Hematopoietic multipotent progenitor cell treated with erythropoietin and hydrocortisone succinate and interleukin-3 and kit ligand, for 6 days (in vitro differentiated cells): ENCODE measurements at regions not wholly inside any gene's neighbourhood (a gene's known extent, or its start where the extent isn't known, plus 50 kb on each side); places are given as distances from the start of the nearest gene placed in this dataset.
"Not testable (repeated sequence)": the region's sequence is repeated elsewhere in the genome, so short reads cannot be mapped to it uniquely, and the experiment has no call there.

Experiments
- DNase-seq: peaks from one replicate; pipeline ENCODE4 v3.0.0-alpha.2; 2015

DNA sequence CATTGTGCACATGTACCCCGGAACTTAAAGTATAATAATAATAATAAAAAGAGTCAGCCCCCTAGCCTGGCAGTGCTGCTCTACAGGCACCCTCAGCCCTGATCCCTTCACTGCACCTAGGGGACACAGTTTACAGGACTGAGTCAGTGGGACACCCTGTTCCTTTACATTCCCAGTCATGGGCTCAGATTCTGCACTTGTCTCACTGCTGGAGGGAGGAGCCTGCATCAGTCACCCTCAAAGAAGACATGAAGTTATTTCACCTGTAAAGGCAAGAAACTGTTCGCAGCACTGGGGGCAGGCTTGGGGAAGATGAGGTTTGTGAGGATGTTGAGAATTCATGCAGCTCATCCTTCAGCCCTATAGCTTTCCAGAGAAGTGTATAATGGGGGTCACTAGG is 50.7 kb upstream of the VPREB1 start:
- no peak for DNase-seq

DNA sequence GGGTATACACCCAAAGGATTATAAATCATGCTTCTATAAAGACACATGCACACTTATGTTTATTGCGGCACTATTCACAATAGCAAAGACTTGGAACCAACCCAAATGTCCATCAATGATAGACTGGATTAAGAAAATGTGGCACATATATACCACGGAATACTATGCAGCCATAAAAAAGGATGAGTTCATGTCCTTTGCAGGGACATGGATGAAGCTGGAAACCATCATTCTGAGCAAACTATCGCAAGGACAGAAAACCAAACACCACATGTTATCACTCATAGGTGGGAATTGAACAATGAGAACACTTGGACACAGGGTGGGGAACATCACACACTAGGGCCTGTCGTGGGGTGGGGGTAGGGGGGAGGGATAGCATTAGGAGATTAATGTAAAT is 51.1 kb upstream of the VPREB1 start:
- not testable (repeated sequence) for DNase-seq

GRCh38 chr22:22193006-22193405 is 51.6 kb upstream of the VPREB1 start:
- DNase-seq, result not testable (repeated sequence)

DNA sequence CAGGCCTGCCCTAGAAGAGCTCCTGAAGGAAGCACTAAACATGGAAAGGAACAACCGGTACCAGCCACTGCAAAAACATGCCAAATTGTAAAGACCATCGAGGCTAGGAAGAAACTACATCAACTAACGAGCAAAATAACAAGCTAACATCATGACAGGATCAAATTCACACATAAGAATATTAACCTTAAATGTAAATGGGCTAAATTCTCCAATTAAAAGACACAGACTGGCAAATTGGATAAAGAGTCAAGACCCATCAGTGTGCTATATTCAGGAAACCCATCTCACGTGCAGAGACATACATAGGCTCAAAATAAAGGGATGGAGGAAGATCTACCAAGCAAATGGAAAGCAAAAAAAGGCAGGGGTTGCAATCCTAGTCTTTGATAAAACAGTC is 54.8 kb upstream of the VPREB1 start:
- DNase-seq, result not testable (repeated sequence)

DNA sequence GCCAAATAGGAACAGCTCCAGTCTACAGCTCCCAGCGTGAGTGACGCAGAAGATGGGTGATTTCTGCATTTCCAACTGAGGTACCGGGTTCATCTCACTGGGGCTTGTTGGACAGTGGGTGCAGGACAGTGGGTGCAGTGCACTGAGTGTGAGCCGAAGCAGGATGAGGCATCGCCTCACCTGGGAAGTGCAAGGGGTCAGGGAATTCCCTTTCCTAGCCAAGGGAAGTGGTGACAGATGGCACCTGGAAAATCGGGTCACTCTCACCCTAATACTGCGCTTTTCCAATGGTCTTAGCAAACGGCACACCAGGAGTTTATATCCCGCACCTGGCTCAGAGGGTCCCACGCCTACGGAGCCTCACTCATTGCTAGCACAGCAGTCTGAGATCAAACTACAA is 56.7 kb upstream of the VPREB1 start:
- not testable (repeated sequence) for DNase-seq

DNA sequence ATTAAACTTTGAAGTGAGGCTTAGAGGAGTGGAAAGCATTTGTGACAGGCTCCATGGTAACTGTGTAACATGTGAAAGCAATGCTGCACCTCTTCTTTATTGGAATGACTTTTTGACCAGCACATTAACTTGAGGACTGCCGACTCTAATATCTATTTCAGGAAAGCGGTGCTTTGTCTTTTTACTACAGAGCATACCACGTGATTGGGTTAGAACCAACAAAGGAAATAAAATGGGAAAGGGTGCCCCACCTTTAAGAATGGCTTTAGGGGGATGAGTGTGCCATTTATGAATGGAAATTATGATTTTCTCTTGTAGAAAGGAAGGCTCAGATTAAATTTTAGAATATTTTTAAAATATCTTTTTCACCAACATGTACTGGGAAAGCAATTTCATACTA is 57.3 kb upstream of the VPREB1 start:
- no peak for DNase-seq

DNA sequence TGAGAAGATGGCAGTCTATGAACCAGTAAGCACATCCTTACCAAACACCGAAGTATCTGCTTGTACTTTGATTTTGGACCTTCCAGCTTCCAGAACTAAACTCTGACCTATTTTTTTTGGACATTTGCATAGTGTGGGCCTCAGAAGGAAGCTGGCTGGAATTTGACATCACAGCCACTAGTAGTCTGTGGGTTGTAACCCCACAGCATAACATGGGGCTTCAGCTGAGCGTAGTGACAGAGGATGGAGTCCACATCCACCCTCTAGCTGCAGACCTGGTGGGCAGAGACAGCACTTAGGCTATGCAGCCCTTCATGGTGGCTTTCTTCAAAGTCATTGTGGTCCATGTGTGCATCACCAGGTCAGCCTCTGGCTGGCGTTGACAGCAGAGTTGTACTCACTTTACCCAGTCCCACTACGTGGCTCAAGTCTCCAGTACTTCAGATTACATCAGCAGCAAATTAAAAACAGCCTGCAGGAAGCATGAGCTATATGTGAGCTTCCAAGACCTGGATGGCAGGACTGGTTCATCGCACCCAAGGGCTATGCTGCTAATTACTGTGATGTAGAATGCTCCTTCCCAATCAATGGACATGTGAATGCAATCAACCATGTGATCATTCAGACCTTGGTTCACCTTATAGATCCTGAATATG is 58.6 kb upstream of the VPREB1 start:
- DNase-seq, result no peak

DNA sequence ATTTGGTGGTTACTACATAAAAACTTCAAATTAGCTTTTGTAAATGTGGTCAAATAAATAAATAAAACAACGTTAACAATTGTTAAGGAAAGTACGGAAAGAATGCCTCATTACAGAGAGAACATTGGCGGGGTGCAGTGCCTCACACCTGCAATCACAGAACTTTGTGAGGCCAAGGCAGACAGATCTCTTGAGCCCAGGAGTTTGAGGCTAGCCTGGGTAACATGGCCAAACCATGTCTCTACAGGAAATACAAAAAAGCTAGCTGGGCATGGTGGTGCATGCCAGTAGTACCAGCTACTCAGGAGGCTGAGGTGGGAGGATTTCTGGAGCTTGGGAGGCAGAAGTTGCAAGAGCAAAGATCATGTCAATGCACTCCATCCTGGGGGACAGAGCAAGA is 59.4 kb upstream of the VPREB1 start:
- no peak for DNase-seq

GRCh38 chr22:22184277-22184807 is 60.2 kb upstream of the VPREB1 start:
- DNase-seq, result no peak

GRCh38 chr22:22182990-22183264 is 61.7 kb upstream of the VPREB1 start:
- DNase-seq, result no peak

DNA sequence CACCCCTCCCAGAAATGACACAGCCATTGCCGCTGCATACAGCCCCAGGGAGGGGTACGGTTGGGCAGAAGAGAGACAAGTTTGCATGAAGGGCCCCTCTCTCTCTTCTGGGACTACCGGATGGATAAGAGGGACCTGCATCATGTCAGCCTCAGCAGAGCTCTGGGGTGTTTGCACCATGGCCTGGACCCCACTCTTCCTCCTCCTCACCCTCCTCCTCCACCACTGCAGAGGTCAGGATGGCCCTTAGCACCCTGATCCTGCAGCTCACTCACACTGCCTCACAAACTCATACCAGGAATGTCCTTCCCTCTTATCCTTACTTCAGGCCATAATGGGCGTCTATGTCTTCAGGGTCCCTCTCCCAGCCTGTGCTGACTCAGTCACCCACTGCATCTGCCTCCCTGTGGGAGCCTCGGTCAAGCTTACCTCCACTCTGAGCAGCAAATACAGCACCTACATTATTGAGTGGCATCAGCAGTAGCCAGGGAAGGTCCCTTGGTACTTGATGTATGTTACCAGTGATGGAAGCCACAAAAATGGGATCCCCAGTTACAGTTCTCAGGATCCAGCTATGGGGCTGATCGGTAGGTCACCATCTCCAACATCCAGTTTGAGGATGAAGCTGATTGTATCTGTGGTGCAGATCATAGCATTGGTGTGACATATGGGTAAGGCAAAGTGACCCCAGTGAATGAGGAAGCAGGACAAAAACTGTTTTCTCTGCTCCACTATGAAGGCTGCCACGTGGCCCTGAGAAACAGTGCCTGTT is 62.2 kb upstream of the VPREB1 start:
- no peak for DNase-seq

GRCh38 chr22:22181341-22181850 is 63.2 kb upstream of the VPREB1 start:
- DNase-seq, result no peak

DNA sequence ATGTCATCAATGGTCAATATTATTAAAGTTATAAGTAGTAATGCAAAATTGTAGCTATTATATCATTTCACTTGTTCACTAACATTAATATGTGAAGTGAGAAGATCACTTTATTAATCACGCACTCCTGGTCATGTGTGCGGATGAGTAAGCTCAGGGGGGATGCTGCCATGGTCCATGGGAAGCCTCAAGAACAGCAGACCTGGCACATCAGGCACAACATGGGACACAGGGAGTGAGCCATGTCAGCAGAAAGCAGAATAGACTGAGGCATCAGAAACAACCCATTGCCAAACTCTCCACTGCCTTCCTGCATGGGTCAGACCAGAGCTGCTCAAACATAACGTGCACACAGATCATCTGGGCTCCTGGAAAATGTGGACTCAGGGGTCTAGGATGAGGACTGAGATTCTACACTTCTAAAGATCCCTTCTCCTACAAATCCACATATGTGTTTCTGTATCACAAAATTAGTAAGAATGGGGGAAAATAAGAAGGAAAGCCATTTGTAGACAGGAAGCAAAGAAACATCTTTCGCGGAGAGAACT is 63.8 kb upstream of the VPREB1 start:
- DNase-seq, result no peak

GRCh38 chr22:22179858-22180257 is 64.7 kb upstream of the VPREB1 start:
- DNase-seq, result no peak

GRCh38 chr22:22178992-22179391 is 65.6 kb upstream of the VPREB1 start:
- DNase-seq, result no peak

GRCh38 chr22:22178355-22178965 is 66.1 kb upstream of the VPREB1 start:
- DNase-seq, result no peak

GRCh38 chr22:22176929-22177616 is 67.5 kb upstream of the VPREB1 start:
- no peak for DNase-seq

DNA sequence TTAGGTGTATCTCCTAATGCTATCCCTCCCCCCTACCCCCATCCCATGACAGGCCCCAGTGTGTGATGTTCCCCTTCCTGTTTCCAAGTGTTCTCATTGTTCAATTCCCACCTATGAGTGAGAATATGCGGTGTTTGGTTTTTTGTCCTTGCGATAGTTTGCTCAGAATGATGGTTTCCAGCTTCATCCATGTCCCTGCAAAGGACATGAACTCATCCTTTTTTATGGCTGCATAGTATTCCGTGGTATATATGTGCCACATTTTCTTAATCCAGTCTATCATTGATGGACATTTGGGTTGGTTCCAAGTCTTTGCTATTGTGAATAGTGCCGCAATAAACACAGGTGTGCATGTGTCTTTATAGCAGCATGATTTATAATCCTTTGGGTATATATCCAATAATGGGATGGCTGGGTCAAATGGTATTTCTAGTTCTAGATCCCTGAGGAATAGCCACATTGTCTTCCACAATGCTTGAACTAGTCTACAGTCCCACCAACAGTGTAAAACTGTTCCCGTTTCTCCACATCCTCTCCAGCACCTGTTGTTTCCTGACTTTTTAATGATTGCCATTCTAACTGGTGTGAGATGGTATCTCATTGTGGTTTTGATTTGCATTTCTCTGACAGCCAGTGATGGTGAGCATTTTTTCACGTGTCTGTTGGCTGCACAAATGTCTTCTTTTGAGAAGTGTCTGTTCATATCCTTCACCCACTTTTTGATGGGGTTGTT is 71.5 kb upstream of the VPREB1 start:
- not testable (repeated sequence) for DNase-seq

DNA sequence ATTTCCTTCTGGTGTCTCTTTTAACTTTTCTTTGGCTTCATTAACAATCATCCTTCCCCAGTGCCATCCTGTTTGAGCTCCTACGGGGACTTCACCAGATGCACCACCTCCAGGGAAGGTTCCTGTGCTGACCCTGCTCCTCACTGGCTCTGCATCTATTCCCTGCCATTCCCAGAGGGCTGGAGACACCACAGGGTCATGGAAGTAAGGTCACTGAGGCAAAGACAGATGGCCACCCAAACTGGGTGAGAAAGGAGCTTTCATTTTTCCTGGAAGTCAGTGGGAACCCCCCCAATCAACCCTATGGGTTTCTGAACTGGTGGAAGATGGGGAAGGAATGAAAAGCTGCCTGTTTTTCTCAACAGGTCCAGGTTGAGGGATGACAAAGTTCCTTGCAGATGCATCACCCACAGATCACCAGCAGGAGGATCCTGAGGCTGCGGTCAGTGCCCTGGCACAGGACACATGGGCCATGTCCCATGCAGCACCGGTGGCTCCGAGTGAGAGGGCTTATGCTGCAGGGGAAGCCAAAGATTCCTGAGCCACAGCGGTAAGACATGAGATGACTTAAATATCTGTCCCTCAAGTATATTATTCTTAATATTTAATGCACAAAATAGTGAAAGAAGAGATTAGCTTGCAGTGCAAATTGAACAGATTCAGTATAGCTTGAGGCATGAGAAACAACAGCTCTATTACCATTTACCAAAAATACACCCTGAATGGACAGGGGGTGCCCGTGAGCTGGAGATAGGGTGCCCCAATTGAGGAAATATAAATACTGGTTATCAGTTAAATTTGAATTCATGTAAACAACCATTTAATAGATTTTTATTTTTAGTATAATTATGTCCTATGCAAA is 73.0 kb upstream of the VPREB1 start:
- DNase-seq, result no peak

GRCh38 chr22:22169923-22170322 is 74.7 kb upstream of the VPREB1 start:
- DNase-seq, result no peak
